Stimulated activated effector memory CD8-positive, alpha-beta T cell treated with anti-CD3 and anti-CD28 coated beads, Interleukin-12 subunit alpha, Interleukin-12 subunit beta, amount 100 ng/mL, for 72 hours (primary cell): ENCODE measurements at regions not wholly inside any gene's neighbourhood (a gene's known extent, or its start where the extent isn't known, plus 50 kb on each side); places are given as distances from the start of the nearest gene placed in this dataset.

Experiments used
- ATAC-seq: fragments of 150-1000 bp; cut with Tn5 transposase; 2 replicates; pipeline ENCODE4 v1.10.0; 2021
- DNase-seq, 2 donors: peaks; one replicate each; pipeline ENCODE4 v3.0.0; 2021 to 2022; ENCODE audit warnings: low spot score in 2 of 2
- H3K27ac Mint-ChIP-seq: one replicate; pipeline ENCODE4 v1.8.0; 2022; ENCODE audit warnings: mild to moderate bottlenecking, mixed read lengths
- H3K36me3 Mint-ChIP-seq: one replicate; pipeline ENCODE4 v1.8.0; 2022; ENCODE audit warnings: mild to moderate bottlenecking, mixed read lengths
- H3K4me1 Mint-ChIP-seq: one replicate; pipeline ENCODE4 v1.8.0; 2022; ENCODE audit warnings: mixed read lengths
- H3K4me3 Mint-ChIP-seq: one replicate; pipeline ENCODE4 v1.8.0; 2022; ENCODE audit warnings: mild to moderate bottlenecking, mixed read lengths
- H3K9me3 Mint-ChIP-seq: one replicate; pipeline ENCODE4 v1.8.0; 2022; ENCODE audit warnings: mixed read lengths

GRCh38 chr10:61565819-61566560 is 96.7 kb upstream of the CABCOCO1 start:
- ATAC-seq (no peak), DNase-seq (no peak)
- no peaks in the 10 kb centered on the region for H3K4me1 Mint-ChIP-seq
- no peak overlapping the region for H3K4me3 Mint-ChIP-seq
- H3K9me3 Mint-ChIP-seq, result no peaks in the 10 kb centered on the region
- no peak overlapping the region for H3K27ac Mint-ChIP-seq
- H3K36me3 Mint-ChIP-seq, result no peaks in the 10 kb centered on the region

DNA sequence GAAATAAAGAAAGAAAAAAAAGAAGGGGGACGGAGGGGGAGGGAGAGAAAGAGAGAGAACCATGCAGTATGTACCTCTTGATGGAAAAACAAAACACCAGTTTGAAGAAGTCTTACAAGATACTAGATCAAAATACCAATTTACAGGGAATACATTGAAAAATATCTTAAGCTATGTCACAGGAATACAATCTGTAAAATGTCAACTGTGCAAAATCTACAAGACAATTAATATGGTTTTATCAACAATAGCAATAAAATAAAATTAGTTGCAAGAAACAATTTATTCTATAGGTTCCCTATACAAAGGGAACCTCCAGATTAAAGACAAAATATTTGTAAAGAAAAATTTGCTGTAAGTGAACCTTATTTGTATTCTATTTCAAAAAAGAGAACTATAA is 98.3 kb upstream of the CABCOCO1 start:
- ATAC-seq (no peak), DNase-seq (no peak)
- H3K4me3 Mint-ChIP-seq, result no peak overlapping the region
- no peak overlapping the region for H3K27ac Mint-ChIP-seq
- no peaks in the 10 kb centered on the region for H3K9me3 Mint-ChIP-seq
- no peaks in the 10 kb centered on the region for H3K36me3 Mint-ChIP-seq
- no peaks in the 10 kb centered on the region for H3K4me1 Mint-ChIP-seq

DNA sequence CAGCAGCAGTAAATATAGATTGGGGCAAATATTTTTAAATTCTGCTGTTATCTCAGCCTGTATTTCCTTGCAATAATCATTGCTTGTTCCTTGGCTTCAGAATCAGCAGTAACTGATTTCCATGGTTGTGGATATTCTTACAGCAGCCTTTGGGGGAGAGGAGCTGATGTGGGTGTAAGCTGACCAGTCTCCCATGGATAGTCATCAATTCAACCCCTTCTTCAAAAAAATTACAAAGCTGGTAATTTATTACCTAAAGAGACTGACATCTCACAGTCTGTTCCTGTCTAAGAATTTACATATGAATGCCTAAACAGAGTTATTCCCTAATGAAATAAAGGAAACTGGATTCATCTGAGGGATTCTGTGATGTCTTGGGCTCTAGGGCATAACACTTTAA is 103.1 kb upstream of the CABCOCO1 start:
- H3K36me3 Mint-ChIP-seq, result no peaks in the 10 kb centered on the region
- H3K4me3 Mint-ChIP-seq, result no peak overlapping the region
- peaks cover 4% of the 10 kb centered on the region for H3K9me3 Mint-ChIP-seq

GRCh38 chr10:61558188-61558587 is 104.5 kb upstream of the CABCOCO1 start:
- Mint-ChIP-seq H3K27ac (no peak overlapping the region), H3K36me3 (no peaks in the 10 kb centered on the region), H3K4me1 (no peaks in the 10 kb centered on the region), H3K4me3 (no peak overlapping the region), H3K9me3 (peaks cover 4% of the 10 kb centered on the region)
- DNase-seq (no peak), ATAC-seq (no peak)

More for the DNA sequence above, 103.1 kb upstream of the CABCOCO1 start:
- ATAC-seq (no peak), DNase-seq (no peak)
- Mint-ChIP-seq H3K27ac (no peak overlapping the region), H3K4me1 (no peaks in the 10 kb centered on the region)

DNA sequence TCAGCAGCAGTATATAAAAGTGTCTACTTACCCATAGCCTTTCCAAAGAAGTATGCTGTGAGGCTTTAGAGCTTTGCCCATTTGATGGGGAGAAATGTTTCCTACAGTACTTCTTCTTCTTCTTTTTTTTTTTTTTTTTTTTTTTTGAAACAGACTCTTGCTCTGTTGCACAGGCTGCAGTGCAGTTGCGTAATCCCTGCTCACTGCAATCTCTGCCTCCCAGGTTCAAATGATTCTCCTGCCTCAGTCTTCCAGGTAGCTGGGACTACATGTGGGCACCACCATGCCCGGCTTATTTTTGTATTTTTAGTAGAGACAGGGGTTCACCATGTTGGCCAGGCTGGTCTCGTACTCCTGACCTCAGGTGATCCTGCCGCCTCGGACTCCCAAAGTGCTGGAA is 101.7 kb upstream of the TMEM26 start:
- Mint-ChIP-seq H3K9me3 (peaks cover 4% of the 10 kb centered on the region), H3K4me3 (no peak overlapping the region), H3K36me3 (no peaks in the 10 kb centered on the region), H3K27ac (no peak overlapping the region), H3K4me1 (no peaks in the 10 kb centered on the region)
- DNase-seq, result no peak
- ATAC-seq, result no peak

DNA sequence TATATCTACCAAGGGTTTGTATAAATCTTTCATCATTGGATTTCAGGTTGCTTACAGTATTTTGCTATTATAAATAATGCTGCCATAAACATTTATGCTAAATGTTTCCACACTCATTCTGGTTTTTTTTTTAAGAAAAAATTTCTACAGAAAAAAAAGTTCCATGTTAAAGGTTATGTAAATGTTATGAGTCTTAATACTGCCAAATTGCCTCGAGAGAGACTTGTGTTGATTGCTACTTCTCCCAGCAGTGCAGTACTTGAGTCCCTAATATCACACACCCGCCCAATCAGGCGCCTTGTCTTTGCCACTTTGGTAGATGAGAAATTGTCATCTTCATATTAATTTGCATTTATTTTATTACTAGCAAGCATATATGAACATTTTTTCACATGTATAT is 96.7 kb upstream of the TMEM26 start:
- ATAC-seq, result no peak
- H3K36me3 Mint-ChIP-seq, result no peaks in the 10 kb centered on the region
- no peak overlapping the region for H3K27ac Mint-ChIP-seq
- no peak for DNase-seq
- peaks cover 4% of the 10 kb centered on the region for H3K9me3 Mint-ChIP-seq
- no peak overlapping the region for H3K4me3 Mint-ChIP-seq
- no peaks in the 10 kb centered on the region for H3K4me1 Mint-ChIP-seq

DNA sequence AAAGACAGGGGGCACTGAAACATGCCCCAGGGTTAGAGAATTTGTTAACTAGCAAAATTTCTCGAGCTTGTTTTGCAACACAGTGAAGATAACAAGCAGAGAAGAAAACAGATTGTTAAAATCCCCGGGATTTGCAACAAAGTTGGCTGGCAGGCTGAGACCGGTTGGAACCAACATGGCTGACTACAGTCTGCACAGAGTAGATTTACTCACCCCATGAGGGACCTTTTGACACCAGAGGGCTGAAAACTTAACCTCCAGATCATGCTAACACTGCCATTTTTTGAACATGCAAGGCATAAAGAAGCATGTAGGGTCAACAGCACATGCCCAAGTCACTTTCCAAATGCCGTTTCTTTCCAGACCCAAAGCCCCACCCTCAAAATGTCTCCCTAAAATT is 95.2 kb upstream of the TMEM26 start:
- H3K4me3 Mint-ChIP-seq, result no peak overlapping the region
- H3K9me3 Mint-ChIP-seq, result peaks cover 4% of the 10 kb centered on the region
- no peaks in the 10 kb centered on the region for H3K4me1 Mint-ChIP-seq
- ATAC-seq (no peak), DNase-seq (no peak)
- no peak overlapping the region for H3K27ac Mint-ChIP-seq
- no peaks in the 10 kb centered on the region for H3K36me3 Mint-ChIP-seq

DNA sequence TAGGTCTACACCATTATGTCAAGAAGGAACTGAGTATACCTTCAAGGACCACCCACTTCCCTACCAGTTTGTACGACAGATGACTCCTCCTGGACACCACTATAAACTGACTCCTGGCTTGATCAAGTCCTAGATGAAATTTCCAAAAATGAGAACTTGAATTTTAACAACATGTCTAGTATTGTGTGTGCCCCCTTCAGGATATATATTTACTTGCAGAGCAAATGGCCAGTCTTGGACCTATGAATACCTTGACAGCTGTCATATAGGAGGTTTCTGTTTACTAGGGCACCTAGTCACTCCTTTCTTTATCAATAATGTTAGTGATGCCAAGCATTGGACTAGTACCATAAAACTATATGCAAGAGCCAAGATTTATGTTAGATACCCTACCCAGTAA is 94.1 kb upstream of the TMEM26 start:
- no peaks in the 10 kb centered on the region for H3K36me3 Mint-ChIP-seq
- no peaks in the 10 kb centered on the region for H3K4me1 Mint-ChIP-seq
- peaks cover 6% of the 10 kb centered on the region for H3K9me3 Mint-ChIP-seq
- H3K27ac Mint-ChIP-seq, result no peak overlapping the region
- no peak for DNase-seq
- no peak for ATAC-seq
- no peak overlapping the region for H3K4me3 Mint-ChIP-seq

- H3K27ac Mint-ChIP-seq, result no peak overlapping the region
- no peak overlapping the region for H3K4me3 Mint-ChIP-seq
- H3K36me3 Mint-ChIP-seq, result no peaks in the 10 kb centered on the region
- ATAC-seq (no peak), DNase-seq (no peak)
- no peaks in the 10 kb centered on the region for H3K4me1 Mint-ChIP-seq
- peaks cover 6% of the 10 kb centered on the region for H3K9me3 Mint-ChIP-seq
Measured at GRCh38 chr10:61545170-61545569, 92.0 kb upstream of the TMEM26 start.

DNA sequence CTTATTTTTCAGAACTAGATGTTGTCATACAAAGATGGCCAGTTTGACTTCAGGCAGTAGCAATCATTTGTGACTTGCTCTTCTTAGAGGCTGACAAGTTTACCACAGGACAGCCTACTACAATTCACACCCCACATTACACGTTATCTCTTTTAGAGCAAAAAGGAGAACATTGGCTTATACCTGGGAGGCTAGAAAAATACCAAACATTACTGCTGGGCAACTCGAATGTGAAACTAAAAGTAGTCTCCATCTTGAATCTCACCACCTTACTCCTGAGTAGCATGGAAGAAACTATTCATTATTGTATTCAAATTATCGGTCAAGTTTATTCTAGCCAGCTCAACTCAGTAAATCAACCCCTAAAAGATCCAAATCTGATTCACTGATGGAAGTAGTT is 90.7 kb upstream of the TMEM26 start:
- DNase-seq (no peak), ATAC-seq (no peak)
- Mint-ChIP-seq H3K4me1 (no peaks in the 10 kb centered on the region), H3K27ac (no peak overlapping the region), H3K9me3 (peaks cover 6% of the 10 kb centered on the region), H3K4me3 (no peak overlapping the region), H3K36me3 (no peaks in the 10 kb centered on the region)

- no peaks in the 10 kb centered on the region for H3K4me1 Mint-ChIP-seq
- H3K4me3 Mint-ChIP-seq, result no peak overlapping the region
- ATAC-seq (no peak), DNase-seq (no peak)
- H3K27ac Mint-ChIP-seq, result no peak overlapping the region
- H3K36me3 Mint-ChIP-seq, result no peaks in the 10 kb centered on the region
- H3K9me3 Mint-ChIP-seq, result peaks cover 6% of the 10 kb centered on the region
Measured at GRCh38 chr10:61542596-61542995, 89.4 kb upstream of the TMEM26 start.

- Mint-ChIP-seq H3K4me1 (no peaks in the 10 kb centered on the region), H3K36me3 (no peaks in the 10 kb centered on the region), H3K9me3 (peaks cover 6% of the 10 kb centered on the region), H3K27ac (no peak overlapping the region), H3K4me3 (no peak overlapping the region)
- no peak for DNase-seq
- ATAC-seq, result no peak
Measured at GRCh38 chr10:61541960-61542359, 88.8 kb upstream of the TMEM26 start.

DNA sequence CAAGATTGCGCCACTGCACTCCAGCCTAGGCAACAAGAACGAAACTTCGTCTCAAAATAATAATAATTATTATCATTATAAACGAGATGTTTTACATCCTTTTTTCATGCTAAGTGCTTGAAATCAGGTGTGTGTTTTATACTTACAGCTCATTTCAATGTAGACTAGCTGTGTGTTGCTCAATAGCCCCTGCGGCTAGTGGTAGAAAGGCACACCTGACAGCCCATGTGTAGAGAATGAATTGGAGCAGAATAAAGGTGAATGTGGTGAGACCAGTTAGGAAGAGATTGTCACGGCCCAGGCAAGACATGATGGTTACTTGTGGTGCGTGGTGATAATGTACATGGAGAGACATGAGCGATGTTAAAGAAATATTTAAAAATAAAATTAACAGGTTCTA is 86.7 kb upstream of the TMEM26 start:
- Mint-ChIP-seq H3K36me3 (no peaks in the 10 kb centered on the region), H3K27ac (no peak overlapping the region), H3K4me3 (no peak overlapping the region), H3K9me3 (peaks cover 3% of the 10 kb centered on the region), H3K4me1 (no peaks in the 10 kb centered on the region)
- DNase-seq (no peak), ATAC-seq (no peak)

DNA sequence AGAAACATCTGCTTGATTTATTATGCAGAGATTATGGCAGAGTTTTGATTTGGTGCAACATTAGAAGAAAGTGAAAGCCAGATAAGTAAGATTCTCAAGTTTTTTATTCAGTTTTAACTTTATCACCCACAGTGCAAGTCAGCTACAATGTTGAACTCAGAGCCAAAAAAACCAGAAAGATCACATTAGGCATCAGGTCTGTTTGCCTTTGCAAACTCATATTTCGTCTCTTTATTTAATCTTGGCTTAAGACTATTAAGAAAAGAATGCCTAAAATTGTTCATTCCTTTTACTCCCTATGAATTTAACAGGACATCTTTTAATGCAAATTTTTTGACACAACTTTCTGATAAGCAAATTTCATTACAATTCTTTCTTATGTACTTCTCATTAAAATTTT is 76.0 kb upstream of the TMEM26 start:
- ATAC-seq (no peak), DNase-seq (no peak)
- Mint-ChIP-seq H3K27ac (no peak overlapping the region), H3K9me3 (no peaks in the 10 kb centered on the region), H3K4me1 (no peaks in the 10 kb centered on the region), H3K4me3 (no peak overlapping the region), H3K36me3 (no peaks in the 10 kb centered on the region)

- Mint-ChIP-seq H3K4me1 (no peaks in the 10 kb centered on the region), H3K4me3 (no peak overlapping the region), H3K27ac (no peak overlapping the region), H3K9me3 (no peaks in the 10 kb centered on the region), H3K36me3 (no peaks in the 10 kb centered on the region)
- no peak for ATAC-seq
- DNase-seq, result no peak
Measured at GRCh38 chr10:61503051-61503450, 49.9 kb upstream of the TMEM26 start.
